Kasumi-1 (cell line): ENCODE measurements at regions not wholly inside any gene's neighbourhood (a gene's known extent, or its start where the extent isn't known, plus 50 kb on each side); places are given as distances from the start of the nearest gene placed in this dataset.

ENCODE experiments used
- DNase-seq, 2 experiments: peaks; one replicate each; lab custom pipeline; 2025; lab: John Stamatoyannopoulos, UW

GRCh38 chr10:131651674-131652437 lies 249.0 kb upstream of the PPP2R2D start:
- no peak for DNase-seq

DNA sequence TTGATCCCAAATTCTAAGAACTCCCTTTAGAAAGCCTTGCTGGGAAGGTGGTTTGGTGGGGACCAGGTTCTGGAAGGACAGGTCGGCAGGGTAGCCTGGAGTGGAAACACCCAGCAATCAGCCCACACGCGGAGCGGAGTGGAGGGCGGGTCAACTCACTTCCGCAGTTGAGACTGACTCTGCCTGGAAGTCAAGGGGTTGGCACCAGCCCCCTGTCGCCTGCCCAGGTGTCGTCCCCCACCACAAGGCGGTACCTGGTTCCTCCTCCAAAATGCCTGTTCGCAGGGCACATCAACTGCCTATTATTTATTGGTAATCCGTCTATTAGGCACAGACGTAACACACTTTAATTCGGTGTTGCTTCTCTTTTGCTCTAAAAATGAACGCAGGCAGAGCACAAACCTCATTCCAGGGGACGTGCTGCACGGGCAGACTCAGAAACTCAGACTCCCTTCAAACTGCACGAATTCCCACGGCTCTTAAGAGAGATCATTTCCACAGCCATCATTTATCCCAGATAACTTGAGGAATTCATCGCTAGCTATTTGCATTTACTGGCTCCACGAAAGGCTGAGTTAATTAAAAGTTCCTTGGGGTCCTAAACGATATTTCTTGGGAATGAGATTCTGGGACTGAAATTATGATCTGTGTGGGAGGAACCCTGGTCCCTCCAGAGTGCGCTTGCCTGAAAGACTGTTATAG lies 248.2 kb upstream of the PPP2R2D start:
- no peak for DNase-seq

- DNase-seq: no peak
Observed at GRCh38 chr10:131653140-131653539, 247.7 kb upstream of the PPP2R2D start.

- DNase-seq: no peak
Observed at GRCh38 chr10:131653554-131654470, 247.0 kb upstream of the PPP2R2D start.

- DNase-seq: no peak
Observed at GRCh38 chr10:131654471-131655087, 246.2 kb upstream of the PPP2R2D start.

DNA sequence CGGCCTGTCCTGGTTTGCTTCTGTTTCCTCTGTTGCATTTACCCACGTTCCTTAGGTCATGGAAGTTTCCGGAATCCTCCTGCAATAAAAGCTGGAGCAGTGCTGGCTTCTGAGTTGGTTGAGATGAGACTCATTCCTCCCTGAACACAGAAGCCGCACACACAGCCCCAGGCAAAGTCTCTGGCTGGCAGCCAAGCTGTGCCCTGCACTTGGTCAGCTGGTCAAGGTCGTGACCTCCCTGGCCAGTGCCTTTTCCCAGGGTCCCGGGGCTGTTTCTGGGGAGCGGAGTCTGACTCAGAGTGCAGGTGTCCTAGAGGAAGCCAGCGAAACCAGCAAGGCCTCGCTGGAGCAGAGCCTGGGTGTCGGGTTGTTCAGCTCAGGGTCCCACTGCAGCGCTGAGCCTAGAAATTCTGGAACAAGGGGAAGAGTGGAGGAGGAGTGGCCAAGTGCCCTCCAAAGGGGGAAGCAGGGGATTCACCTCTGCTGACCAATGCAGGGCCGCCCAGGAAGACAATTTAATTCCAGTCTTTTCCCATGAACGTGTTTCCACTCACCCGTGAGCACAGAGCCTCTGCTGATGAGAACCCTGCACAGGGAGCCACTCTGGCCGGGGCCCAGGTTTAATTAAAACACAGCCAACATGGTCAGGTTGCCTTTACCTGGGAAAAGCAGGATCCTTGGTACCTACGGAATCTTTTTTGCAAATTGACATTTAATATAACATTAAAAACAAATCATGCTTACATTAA lies 245.5 kb upstream of the PPP2R2D start:
- DNase-seq: no peak

- no peak for DNase-seq
Observed at GRCh38 chr10:131656009-131656408, 244.8 kb upstream of the PPP2R2D start.

DNA sequence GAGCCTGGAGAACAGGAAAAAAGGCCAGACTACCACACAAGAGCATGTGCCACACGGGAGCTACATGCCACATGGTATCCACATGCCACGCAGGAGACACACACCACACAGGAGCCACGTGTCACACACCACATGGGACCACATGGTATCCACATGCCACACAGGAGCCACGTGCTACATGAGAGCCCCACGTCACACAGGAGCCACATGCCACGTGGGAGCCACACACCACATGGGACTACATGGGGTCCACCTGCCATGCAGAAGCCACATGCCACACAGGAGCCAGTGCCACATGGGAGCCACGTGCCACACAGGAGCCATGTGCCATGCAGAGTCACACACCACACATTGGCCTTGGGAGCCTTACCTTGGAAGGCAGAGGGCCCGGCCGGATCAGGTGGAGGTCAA lies 244.4 kb upstream of the PPP2R2D start:
- DNase-seq: no peak

DNA sequence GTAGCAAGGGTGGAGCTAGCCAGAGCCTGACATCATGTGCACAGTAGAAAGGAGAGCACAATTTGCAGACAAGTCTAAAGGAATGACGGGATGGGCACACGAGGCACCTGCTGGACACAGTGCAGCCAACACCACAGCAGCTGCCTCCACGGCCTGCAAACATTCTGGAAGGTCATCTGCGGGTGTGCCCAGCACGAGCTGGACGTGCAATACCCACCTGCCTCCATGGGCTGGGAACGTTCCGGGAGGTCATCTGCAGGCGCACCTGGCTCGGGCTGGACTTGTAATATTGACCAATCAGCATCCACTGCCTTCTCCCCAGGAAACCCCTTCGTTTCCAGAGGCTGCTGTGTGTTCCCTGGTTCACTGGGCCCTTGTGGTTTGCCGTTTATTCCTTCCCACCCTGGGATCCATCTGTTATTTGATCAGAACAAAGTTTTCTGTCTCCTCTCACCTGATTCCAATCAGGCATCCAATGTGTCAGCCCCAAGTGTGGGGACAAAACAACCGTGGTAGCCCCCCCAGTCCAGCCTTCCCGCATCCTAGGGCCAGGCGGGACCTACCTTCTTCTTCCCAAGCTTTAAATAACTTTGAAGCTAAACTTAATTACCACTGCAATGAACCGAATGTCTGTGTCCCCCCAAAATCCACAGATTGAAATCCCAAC lies 243.4 kb upstream of the PPP2R2D start:
- DNase-seq: no peak

- DNase-seq: no peak
Observed at GRCh38 chr10:131657985-131658330, 242.8 kb upstream of the PPP2R2D start.

GRCh38 chr10:131658476-131659110 lies 242.2 kb upstream of the PPP2R2D start:
- no peak for DNase-seq

DNA sequence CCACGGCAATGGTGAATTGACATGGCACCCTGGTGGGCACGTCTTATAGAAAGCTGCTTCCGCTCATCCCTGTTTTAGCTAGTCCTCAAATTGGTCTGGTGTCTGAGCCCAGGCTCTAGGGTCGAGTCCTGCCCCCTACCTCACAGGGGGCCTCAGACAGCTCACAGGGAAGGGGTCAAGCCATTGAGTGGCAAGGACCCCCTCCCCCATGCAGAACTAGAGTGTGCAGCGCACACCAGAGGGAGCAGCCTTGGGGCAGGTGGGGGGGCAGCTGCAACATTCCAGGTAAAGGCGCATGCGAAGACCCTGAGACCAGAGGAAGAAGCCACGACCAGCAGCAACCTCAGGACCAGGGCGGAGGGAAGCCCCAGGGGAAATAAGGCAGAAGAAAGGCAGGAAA lies 240.4 kb upstream of the PPP2R2D start:
- no peak for DNase-seq

GRCh38 chr10:131662851-131663250 lies 238.0 kb upstream of the PPP2R2D start:
- DNase-seq: no peak

- DNase-seq: no peak
Observed at GRCh38 chr10:131663351-131663750, 237.5 kb upstream of the PPP2R2D start.

- no peak for DNase-seq
Observed at GRCh38 chr10:131666091-131666490, 234.7 kb upstream of the PPP2R2D start.

DNA sequence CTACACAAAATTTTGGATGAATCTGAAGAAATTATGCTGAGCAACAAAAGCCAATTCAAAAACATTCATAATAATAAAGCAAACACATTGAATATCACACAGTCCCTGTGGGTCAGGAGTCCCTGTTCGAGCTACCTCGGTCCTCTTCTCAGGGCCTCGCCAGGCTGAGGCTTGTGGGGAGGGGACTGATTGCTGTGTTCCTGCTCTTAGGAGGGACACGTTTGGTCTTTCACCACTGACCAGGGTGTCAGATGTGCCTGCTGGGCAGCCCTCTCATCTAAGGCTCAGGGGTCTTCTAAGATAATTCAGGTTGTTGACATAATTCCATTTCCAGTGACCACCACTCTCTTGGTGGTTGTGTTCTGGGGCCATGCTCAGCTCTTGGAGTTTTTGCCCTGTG lies 233.8 kb upstream of the PPP2R2D start:
- no peak for DNase-seq

- DNase-seq: no peak
Observed at GRCh38 chr10:131667561-131667960, 233.2 kb upstream of the PPP2R2D start.

DNA sequence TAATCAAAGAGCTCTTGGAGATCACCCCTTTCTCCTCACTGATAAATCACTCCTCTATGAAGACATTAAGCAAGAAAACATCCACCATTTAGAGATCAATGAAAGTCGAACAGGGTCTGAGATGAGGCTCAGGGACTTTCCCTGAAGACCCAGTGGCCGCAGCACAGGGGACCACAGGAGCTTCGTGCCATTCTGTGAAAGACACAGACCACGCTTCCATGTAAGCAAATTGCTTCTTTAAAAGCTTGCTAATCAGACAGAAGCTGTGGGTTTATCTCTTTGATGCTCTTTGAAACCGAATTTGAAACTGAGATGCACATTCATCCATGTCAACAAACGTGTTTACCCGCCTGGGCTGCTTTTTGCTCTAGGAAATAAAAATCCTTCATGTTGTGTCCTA lies 231.9 kb upstream of the PPP2R2D start:
- no peak for DNase-seq

- DNase-seq: no peak
Observed at GRCh38 chr10:131669838-131670237, 231.0 kb upstream of the PPP2R2D start.

DNA sequence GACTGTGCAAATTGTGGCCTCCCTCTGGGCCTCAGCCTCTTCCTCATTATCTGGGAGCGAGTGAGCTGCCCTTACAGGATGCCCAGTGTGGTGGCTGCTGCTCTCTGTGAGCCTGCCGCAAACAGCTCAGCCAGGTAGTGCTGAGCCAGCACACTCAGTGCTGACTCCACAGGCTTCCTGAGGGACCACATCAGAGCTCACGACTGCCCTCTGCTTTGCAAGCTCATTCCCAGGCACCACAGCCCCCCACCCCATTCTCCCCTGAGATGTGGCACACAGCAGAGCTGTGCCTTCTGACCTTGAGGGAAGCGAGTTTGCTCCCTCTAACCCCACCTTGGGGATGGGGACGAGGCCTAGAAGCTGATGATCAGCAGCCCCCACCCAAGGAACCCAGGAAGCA lies 230.5 kb upstream of the PPP2R2D start:
- no peak for DNase-seq
